Naive thymus-derived CD4-positive, alpha-beta T cell (primary cell): ENCODE measurements at regions not wholly inside any gene's neighbourhood (a gene's known extent, or its start where the extent isn't known, plus 50 kb on each side); places are given as distances from the start of the nearest gene placed in this dataset.

ENCODE experiments used
- ATAC-seq: fragments of 150-1000 bp; cut with Tn5 transposase; 2 replicates; pipeline ENCODE4 v1.10.0; 2021; ENCODE audit warnings: mild to moderate bottlenecking, moderate library complexity
- CTCF ChIA-PET: fragments of 350-600 bp; sonication (Branson Sonifier 250); formaldehyde crosslinking; loops from one replicate; lab custom pipeline; 2021; ENCODE audit warnings: antibody characterized with exemption; lab: Charles Lee
- POLR2A ChIA-PET: fragments of 350-600 bp; sonication (Branson Sonifier 250); formaldehyde crosslinking; loops from one replicate; lab custom pipeline; 2021; ENCODE audit warnings: antibody characterized with exemption, inconsistent platforms; lab: Charles Lee
- DNase-seq, 9 donors: peaks; one replicate each; pipeline versions ENCODE4 v3.0.0 to v3.0.0-alpha.2; 2020 to 2022; ENCODE audit warnings: mixed read lengths in 1 of 9
- H3K27ac ChIP-seq: one replicate; pipeline ENCODE4 v1.7.0; 2013; ENCODE audit warnings: mild to moderate bottlenecking, low read depth, low read length, moderate library complexity
- H3K27me3 ChIP-seq, 2 donors: one replicate each; pipeline ENCODE4 v1.7.0; 2013; ENCODE audit warnings: low read length in 2 of 2, mild to moderate bottlenecking in 2 of 2, moderate library complexity in 2 of 2; ENCODE audit not compliant: control insufficient read depth in 2 of 2, insufficient read depth in 2 of 2
- H3K36me3 ChIP-seq, 3 experiments: 1 replicate in 2 of 3; 2 replicates in 1 of 3; pipeline ENCODE4 v1.7.0; 2013; ENCODE audit warnings: low read length in 3 of 3, mild to moderate bottlenecking in 3 of 3, moderate library complexity in 1 of 3; ENCODE audit not compliant: insufficient read depth in 3 of 3, control insufficient read depth in 2 of 3
- H3K4me1 ChIP-seq, 2 donors: one replicate each; pipeline ENCODE4 v1.7.0; 2013; ENCODE audit warnings: low read length in 2 of 2, mild to moderate bottlenecking in 2 of 2, moderate library complexity in 1 of 2; ENCODE audit not compliant: control insufficient read depth in 2 of 2, insufficient read depth in 2 of 2
- H3K4me3 ChIP-seq: 2 replicates; pipeline ENCODE4 v1.7.0; 2013; ENCODE audit warnings: mild to moderate bottlenecking, low read length
- H3K9me3 ChIP-seq, 3 experiments: 1 replicate in 2 of 3; 2 replicates in 1 of 3; pipeline ENCODE4 v1.7.0; 2013; ENCODE audit warnings: low read length in 3 of 3; ENCODE audit not compliant: control insufficient read depth in 2 of 3
- H3K27ac Mint-ChIP-seq, 9 donors: one replicate each; pipeline ENCODE4 v1.8.0; 2020 to 2022; ENCODE audit warnings: mixed read lengths in 9 of 9, mild to moderate bottlenecking in 8 of 9, moderate library complexity in 5 of 9, inconsistent platforms in 2 of 9
- H3K27me3 Mint-ChIP-seq, 5 donors: one replicate each; pipeline ENCODE4 v1.8.0; 2021 to 2022; ENCODE audit warnings: mixed read lengths in 5 of 5, mild to moderate bottlenecking in 1 of 5
- H3K36me3 Mint-ChIP-seq, 5 donors: one replicate each; pipeline ENCODE4 v1.8.0; 2020 to 2022; ENCODE audit warnings: mixed read lengths in 5 of 5, mild to moderate bottlenecking in 3 of 5, inconsistent platforms in 1 of 5
- H3K4me1 Mint-ChIP-seq, 7 donors: one replicate each; pipeline ENCODE4 v1.8.0; 2020 to 2022; ENCODE audit warnings: mixed read lengths in 7 of 7, mild to moderate bottlenecking in 3 of 7, inconsistent platforms in 1 of 7
- H3K4me3 Mint-ChIP-seq, 10 donors: one replicate each; pipeline ENCODE4 v1.8.0; 2020 to 2022; ENCODE audit warnings: mild to moderate bottlenecking in 10 of 10, mixed read lengths in 10 of 10, moderate library complexity in 6 of 10, inconsistent platforms in 2 of 10
- H3K9me3 Mint-ChIP-seq, 11 donors: one replicate each; pipeline ENCODE4 v1.8.0; 2020 to 2022; ENCODE audit warnings: mixed read lengths in 11 of 11, mild to moderate bottlenecking in 4 of 11, inconsistent platforms in 1 of 11, moderate library complexity in 1 of 11
- intact Hi-C, 2 donors: fragments of 100-400 bp; cut with micrococcal nuclease; formaldehyde crosslinking; loops; one replicate each; pipeline ENCODE4 v1.15.1; 2023

GRCh38 chr21:14737284-14737691 lies 191.2 kb upstream of the SAMSN1 start:
- H3K27me3 Mint-ChIP-seq: peaks cover 0 to 5% (median 3%) of the 10 kb centered on the region in 5 donors
- H3K36me3 Mint-ChIP-seq: peaks cover 0 to 30% (median 0%) of the 10 kb centered on the region in 5 donors
- H3K4me1 ChIP-seq: peaks cover 0 to 6% of the 10 kb centered on the region in 2 donors
- DNase-seq (no peak), ATAC-seq (no peak)
- CTCF ChIA-PET: interaction anchor here (0.6 to 2.1 kb wide), 17 partner anchors 9 to 336 kb away, joined by 3 to 9 read pairs (median 3); no protein-coding TSS in a partner anchor
- no peaks in the 10 kb centered on the region for H3K27me3 ChIP-seq
- H3K4me3 ChIP-seq: no peak overlapping the region
- H3K27ac ChIP-seq: no peak overlapping the region
- H3K4me3 Mint-ChIP-seq: peak overlapping the region in 1 of 10 donors; percentile 16
- no peaks in the 10 kb centered on the region for H3K36me3 ChIP-seq
- POLR2A ChIA-PET: interaction anchor here (1.1 kb wide), 1 partner anchor 61 kb away, joined by 3 read pairs; no protein-coding TSS in a partner anchor
- no peaks in the 10 kb centered on the region for H3K9me3 ChIP-seq
- intact Hi-C loops: loop anchor here (1.0 to 10.0 kb wide), 8 partner anchors 60 to 484 kb away; partner anchors contain the start of gene NRIP1 (in 1 of the 2)
- peaks cover 0 to 43% (median 8%) of the 10 kb centered on the region in 7 donors for H3K4me1 Mint-ChIP-seq
- peak overlapping the region in 2 of 9 donors; percentile 25 to 72 for H3K27ac Mint-ChIP-seq
- peaks cover 0 to 7% (median 0%) of the 10 kb centered on the region in 11 donors for H3K9me3 Mint-ChIP-seq

GRCh38 chr21:14736672-14737071 lies 190.6 kb upstream of the SAMSN1 start:
- Mint-ChIP-seq H3K4me3 (peak overlapping the region in 1 of 10 donors; percentile 6), H3K27ac (peak overlapping the region in 2 of 9 donors; percentile 25 to 72), H3K9me3 (peaks cover 0 to 7% (median 0%) of the 10 kb centered on the region in 11 donors), H3K27me3 (peaks cover 0 to 5% (median 3%) of the 10 kb centered on the region in 5 donors), H3K36me3 (peaks cover 0 to 30% (median 0%) of the 10 kb centered on the region in 5 donors), H3K4me1 (peaks cover 0 to 43% (median 8%) of the 10 kb centered on the region in 7 donors)
- Histone ChIP-seq H3K4me1 (peaks cover 0 to 6% of the 10 kb centered on the region in 2 donors), H3K4me3 (no peak overlapping the region), H3K36me3 (no peaks in the 10 kb centered on the region), H3K27me3 (no peaks in the 10 kb centered on the region), H3K9me3 (no peaks in the 10 kb centered on the region), H3K27ac (no peak overlapping the region)
- POLR2A ChIA-PET: no interaction called here
- ATAC-seq: no peak
- intact Hi-C loops: loop anchor here (1.0 to 10.0 kb wide), 8 partner anchors 60 to 483 kb away; partner anchors contain the start of gene NRIP1 (in 1 of the 2)
- CTCF ChIA-PET: interaction anchor here (0.8 to 2.1 kb wide), 8 partner anchors 12 to 333 kb away, joined by 3 to 5 read pairs (median 4); no protein-coding TSS in a partner anchor
- DNase-seq: no peak

DNA sequence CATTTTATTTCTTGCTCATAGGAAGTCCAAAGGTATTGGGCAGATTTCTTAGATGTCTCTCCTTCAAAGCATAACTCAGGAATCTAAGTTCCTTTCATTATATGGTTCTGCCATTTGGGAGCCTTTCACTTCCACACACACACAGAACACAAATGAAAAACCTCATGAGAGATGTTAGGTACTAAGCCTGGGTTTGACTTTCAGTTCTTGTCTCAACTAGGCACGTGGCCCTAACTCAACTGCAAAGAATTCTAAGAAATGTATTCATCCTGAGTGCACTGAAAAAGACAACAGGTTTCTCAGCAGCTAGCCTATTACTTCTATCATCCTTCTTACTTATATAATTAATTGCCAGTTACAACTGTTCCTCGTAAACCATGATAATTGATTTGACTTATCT lies 190.0 kb upstream of the SAMSN1 start:
- DNase-seq: peak in 1 of 9 donors; percentile 2
- Histone ChIP-seq H3K4me3 (no peak overlapping the region), H3K4me1 (peaks cover 0 to 6% of the 10 kb centered on the region in 2 donors), H3K27me3 (no peaks in the 10 kb centered on the region), H3K27ac (no peak overlapping the region), H3K9me3 (no peaks in the 10 kb centered on the region), H3K36me3 (no peaks in the 10 kb centered on the region)
- ChIA-PET CTCF (interaction anchor here (0.6 to 1.7 kb wide), 6 partner anchors 63 to 332 kb away, joined by 3 to 4 read pairs (median 3); no protein-coding TSS in a partner anchor), POLR2A (interaction anchor here (0.7 kb wide), 1 partner anchor 50 kb away, joined by 6 read pairs; no protein-coding TSS in a partner anchor)
- no peak for ATAC-seq
- Mint-ChIP-seq H3K9me3 (peaks cover 0 to 7% (median 0%) of the 10 kb centered on the region in 11 donors), H3K4me3 (peak overlapping the region in 1 of 10 donors; percentile 74), H3K27ac (peak overlapping the region in 2 of 9 donors; percentile 8 to 91), H3K4me1 (peaks cover 0 to 43% (median 8%) of the 10 kb centered on the region in 7 donors), H3K36me3 (peaks cover 0 to 27% (median 0%) of the 10 kb centered on the region in 5 donors), H3K27me3 (peaks cover 0 to 3% (median under 1%) of the 10 kb centered on the region in 5 donors)
- intact Hi-C loops: loop anchor here (2.0 to 10.0 kb wide), 7 partner anchors 59 to 329 kb away; partner anchors contain the start of gene NRIP1 (in 1 of the 2)

GRCh38 chr21:14734833-14735232 lies 188.7 kb upstream of the SAMSN1 start:
- Mint-ChIP-seq H3K36me3 (peaks cover 0 to 27% (median 0%) of the 10 kb centered on the region in 5 donors), H3K27me3 (peaks cover 0 to 3% (median 0%) of the 10 kb centered on the region in 5 donors), H3K4me3 (no peak overlapping the region), H3K27ac (no peak overlapping the region), H3K9me3 (peaks cover 0 to 5% (median 0%) of the 10 kb centered on the region in 11 donors), H3K4me1 (peaks cover 0 to 46% (median 8%) of the 10 kb centered on the region in 7 donors)
- POLR2A ChIA-PET: no interaction called here
- DNase-seq: no peak
- CTCF ChIA-PET: interaction anchor here (1.7 kb wide), 1 partner anchor 331 kb away, joined by 3 read pairs; no protein-coding TSS in a partner anchor
- intact Hi-C loops: loop anchor here in 1 of 2 donors (1.0 to 10.0 kb wide), 3 partner anchors 9 to 330 kb away; partner anchors contain the start of gene NRIP1
- Histone ChIP-seq H3K9me3 (no peaks in the 10 kb centered on the region), H3K4me3 (no peak overlapping the region), H3K4me1 (peaks cover 0 to 6% of the 10 kb centered on the region in 2 donors), H3K36me3 (no peaks in the 10 kb centered on the region), H3K27ac (no peak overlapping the region), H3K27me3 (no peaks in the 10 kb centered on the region)
- ATAC-seq: no peak

DNA sequence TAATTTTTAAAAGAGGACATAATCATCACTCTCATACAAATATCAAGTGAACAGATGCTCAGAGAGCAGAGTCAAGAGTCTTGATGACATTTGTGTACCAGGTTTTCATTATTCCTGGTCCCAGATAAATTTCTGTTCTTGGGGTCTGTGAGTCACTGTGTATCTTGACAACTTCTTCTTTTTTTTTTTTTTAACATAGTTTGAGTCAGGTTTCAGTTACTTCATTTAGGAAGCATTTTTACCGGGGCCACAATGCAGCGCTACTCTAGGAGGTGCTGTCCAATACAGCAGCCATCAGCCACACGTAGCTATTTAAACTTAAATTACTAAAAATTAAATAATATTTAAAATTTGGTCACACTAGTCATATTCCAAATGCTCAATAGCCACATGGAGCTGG lies 188.1 kb upstream of the SAMSN1 start:
- intact Hi-C loops: loop anchor here in 1 of 2 donors (10.0 kb wide), 1 partner anchor 331 kb away; the partner anchor contains the start of gene NRIP1
- POLR2A ChIA-PET: no interaction called here

GRCh38 chr21:14725219-14725618 lies 179.1 kb upstream of the SAMSN1 start:
- CTCF ChIA-PET: interaction anchor here (0.8 to 1.1 kb wide), 2 partner anchors 8 to 12 kb away, joined by 3 read pairs; no protein-coding TSS in a partner anchor
- Mint-ChIP-seq H3K9me3 (peaks cover 0 to 7% (median 0%) of the 10 kb centered on the region in 11 donors), H3K4me3 (no peak overlapping the region), H3K27ac (no peak overlapping the region), H3K36me3 (peaks cover 0 to 6% (median 0%) of the 10 kb centered on the region in 5 donors), H3K4me1 (peaks cover 0 to 23% (median 0%) of the 10 kb centered on the region in 7 donors), H3K27me3 (no peaks in the 10 kb centered on the region)
- Histone ChIP-seq H3K4me3 (no peak overlapping the region), H3K9me3 (no peaks in the 10 kb centered on the region), H3K27ac (no peak overlapping the region), H3K27me3 (no peaks in the 10 kb centered on the region), H3K4me1 (no peaks in the 10 kb centered on the region), H3K36me3 (no peaks in the 10 kb centered on the region)
- DNase-seq (no peak), ATAC-seq (no peak)
- POLR2A ChIA-PET: no interaction called here
- intact Hi-C loops: no loop called here

More for the DNA sequence above, 188.1 kb upstream of the SAMSN1 start:
- Mint-ChIP-seq H3K4me3 (no peak overlapping the region), H3K36me3 (peaks cover 0 to 22% (median 0%) of the 10 kb centered on the region in 5 donors), H3K27me3 (peaks cover 0 to 3% (median 0%) of the 10 kb centered on the region in 5 donors), H3K27ac (no peak overlapping the region), H3K9me3 (peaks cover 0 to 4% (median 0%) of the 10 kb centered on the region in 11 donors), H3K4me1 (peaks cover 0 to 42% (median 8%) of the 10 kb centered on the region in 7 donors)
- Histone ChIP-seq H3K4me1 (peaks cover 0 to 6% of the 10 kb centered on the region in 2 donors), H3K4me3 (no peak overlapping the region), H3K27me3 (no peaks in the 10 kb centered on the region), H3K27ac (no peak overlapping the region), H3K9me3 (no peaks in the 10 kb centered on the region), H3K36me3 (no peaks in the 10 kb centered on the region)
- ATAC-seq (peak; percentile 72), DNase-seq (no peak)
- CTCF ChIA-PET: no interaction called here
